GM19043 (cell line): ENCODE measurements at regions not wholly inside any gene's neighbourhood (a gene's known extent, or its start where the extent isn't known, plus 50 kb on each side); places are given as distances from the start of the nearest gene placed in this dataset.
"Not testable (repeated sequence)": the region's sequence is repeated elsewhere in the genome, so short reads cannot be mapped to it uniquely, and the experiment has no call there.

Source experiments
- ATAC-seq: cut with Tn5 transposase; IDR thresholded peaks from one replicate; pipeline ENCODE4 v1.9.1; 2021; ENCODE audit warnings: low read depth; ENCODE audit not compliant: unreplicated experiment

GRCh38 chr4:140219567-140219966, 65.6 kb upstream of the MAML3 start:
- no peak for ATAC-seq

GRCh38 chr4:140219070-140219469, 65.1 kb upstream of the MAML3 start:
- ATAC-seq = not testable (repeated sequence)

GRCh38 chr4:140213749-140214148, 59.8 kb upstream of the MAML3 start:
- no peak for ATAC-seq

- ATAC-seq = no peak
Measured at GRCh38 chr4:140213116-140213515, 59.1 kb upstream of the MAML3 start.

- no peak for ATAC-seq
Measured at GRCh38 chr4:140212646-140213045, 58.7 kb upstream of the MAML3 start.

- no peak for ATAC-seq
Measured at GRCh38 chr4:140212194-140212593, 58.2 kb upstream of the MAML3 start.

- no peak for ATAC-seq
Measured at GRCh38 chr4:140211693-140212092, 57.7 kb upstream of the MAML3 start.

GRCh38 chr4:140211161-140211560, 57.2 kb upstream of the MAML3 start:
- no peak for ATAC-seq

- no peak for ATAC-seq
Measured at GRCh38 chr4:140208921-140209320, 54.9 kb upstream of the MAML3 start.
